ENCODE measurements at regions not wholly inside any gene's neighbourhood (a gene's known extent, or its start where the extent isn't known, plus 50 kb on each side); places are given as distances from the start of the nearest gene placed in this dataset.

DNA sequence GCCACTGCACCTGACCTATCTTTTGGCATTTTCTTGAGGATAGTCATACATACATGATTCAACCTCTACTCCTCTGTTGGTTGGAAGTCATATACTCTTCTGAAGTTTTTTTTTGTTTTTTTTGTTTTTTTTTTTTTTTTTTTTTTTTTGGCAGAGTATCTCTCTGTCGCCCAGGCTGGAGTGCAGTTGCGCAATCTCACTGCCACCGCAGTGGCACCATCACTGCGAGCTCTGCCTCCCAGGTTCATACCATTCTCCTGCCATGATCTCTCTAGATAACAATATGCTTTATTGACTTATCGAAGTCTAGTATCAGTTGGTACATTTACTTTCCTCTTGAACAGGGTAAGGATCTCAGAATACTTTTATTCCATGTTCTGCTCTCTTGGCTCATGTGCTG lies 224.2 kb upstream of the WSCD1 start:
- peaks cover 6% of the 10 kb centered on the region for H3K9me3 Mint-ChIP-seq
- DNase-seq (ENCODE audit: low spot score), result no peak
- peaks cover 4% of the 10 kb centered on the region for H3F3A ChIP-seq (ENCODE audit: low read depth)

GRCh38 chr17:5854871-5855554 lies 215.2 kb upstream of the WSCD1 start:
- Histone ChIP-seq H3K79me2 (ENCODE audit: low read depth) (no peaks in the 10 kb centered on the region), H3K4me1 (no peaks in the 10 kb centered on the region), H3K4me2 (no peak overlapping the region), H3K9ac (no peak overlapping the region), H2AFZ (replicated peaks) (no peak overlapping the region), H4K20me1 (ENCODE audit: low read depth) (no peaks in the 10 kb centered on the region), H3K9me3 (ENCODE audit: low read depth) (no peaks in the 10 kb centered on the region), H3K27me3 (no peaks in the 10 kb centered on the region), H3K4me3 (no peak overlapping the region), H3K27ac (no peak overlapping the region), H3K36me3 (no peaks in the 10 kb centered on the region), H3F3A (ENCODE audit: low read depth) (no peaks in the 10 kb centered on the region)
- H3K27ac Mint-ChIP-seq, result no peak overlapping the region
- no peak overlapping the region for H3K4me3 Mint-ChIP-seq
- TF ChIP-seq CTCF (IDR thresholded peaks at IDR 0.05), result no peak
- no peak for TF ChIP-seq EZH2 (IDR thresholded peaks at IDR 0.05)
- TF ChIP-seq EZH2phosphoT487 (IDR thresholded peaks at IDR 0.05), result no peak
- peaks cover 10% of the 10 kb centered on the region for H3K9me3 Mint-ChIP-seq
- H3K27me3 Mint-ChIP-seq (ENCODE audit: insufficient read depth, low read depth), result peaks cover 11% of the 10 kb centered on the region
- H3K4me1 Mint-ChIP-seq, result peaks cover 4% of the 10 kb centered on the region
- no peak for DNase-seq (ENCODE audit: low spot score)
- H3K36me3 Mint-ChIP-seq, result no peaks in the 10 kb centered on the region

More for the DNA sequence above, 224.2 kb upstream of the WSCD1 start:
- Histone ChIP-seq H3K4me3 (no peak overlapping the region), H3K9me3 (ENCODE audit: low read depth) (no peaks in the 10 kb centered on the region), H3K27me3 (no peaks in the 10 kb centered on the region), H4K20me1 (ENCODE audit: low read depth) (no peaks in the 10 kb centered on the region), H3K4me2 (no peak overlapping the region), H3K79me2 (ENCODE audit: low read depth) (no peaks in the 10 kb centered on the region), H3K27ac (no peak overlapping the region), H3K4me1 (no peaks in the 10 kb centered on the region), H3K36me3 (no peaks in the 10 kb centered on the region), H3K9ac (no peak overlapping the region), H2AFZ (replicated peaks) (no peak overlapping the region)
- no peak overlapping the region for H3K4me3 Mint-ChIP-seq
- peaks cover 10% of the 10 kb centered on the region for H3K27me3 Mint-ChIP-seq (ENCODE audit: insufficient read depth, low read depth)
- H3K4me1 Mint-ChIP-seq, result peaks cover under 1% of the 10 kb centered on the region
- H3K36me3 Mint-ChIP-seq, result no peaks in the 10 kb centered on the region
- TF ChIP-seq CTCF (IDR thresholded peaks at IDR 0.05), result no peak
- no peak for TF ChIP-seq EZH2 (IDR thresholded peaks at IDR 0.05)
- no peak for TF ChIP-seq EZH2phosphoT487 (IDR thresholded peaks at IDR 0.05)
- H3K27ac Mint-ChIP-seq, result no peak overlapping the region

- H3K27ac Mint-ChIP-seq, result no peak overlapping the region
- no peak for DNase-seq (ENCODE audit: low spot score)
- H4K20me1 ChIP-seq (ENCODE audit: low read depth), result no peaks in the 10 kb centered on the region
- H3K79me2 ChIP-seq (ENCODE audit: low read depth), result no peaks in the 10 kb centered on the region
- no peak overlapping the region for H3K9ac ChIP-seq
- no peaks in the 10 kb centered on the region for H3K36me3 ChIP-seq
- H3K4me2 ChIP-seq, result no peak overlapping the region
- H3K9me3 ChIP-seq (ENCODE audit: low read depth), result no peaks in the 10 kb centered on the region
- H3K4me3 ChIP-seq, result no peak overlapping the region
- peaks cover 4% of the 10 kb centered on the region for H3K4me1 Mint-ChIP-seq
- H3K4me3 Mint-ChIP-seq, result no peak overlapping the region
- no peaks in the 10 kb centered on the region for H3K36me3 Mint-ChIP-seq
- no peaks in the 10 kb centered on the region for H3F3A ChIP-seq (ENCODE audit: low read depth)
- no peak overlapping the region for H2AFZ ChIP-seq (replicated peaks)
- TF ChIP-seq CTCF (IDR thresholded peaks at IDR 0.05) (no peak), EZH2phosphoT487 (IDR thresholded peaks at IDR 0.05) (no peak), EZH2 (IDR thresholded peaks at IDR 0.05) (no peak)
- no peak overlapping the region for H3K27ac ChIP-seq
- peaks cover 12% of the 10 kb centered on the region for H3K9me3 Mint-ChIP-seq
- H3K4me1 ChIP-seq, result no peaks in the 10 kb centered on the region
- H3K27me3 ChIP-seq, result no peaks in the 10 kb centered on the region
- H3K27me3 Mint-ChIP-seq (ENCODE audit: insufficient read depth, low read depth), result peaks cover 13% of the 10 kb centered on the region
Measured at GRCh38 chr17:5861246-5861645, 208.9 kb upstream of the WSCD1 start.
